ENCODE measurements at regions not wholly inside any gene's neighbourhood (a gene's known extent, or its start where the extent isn't known, plus 50 kb on each side); places are given as distances from the start of the nearest gene placed in this dataset.
"Not testable (repeated sequence)": the region's sequence is repeated elsewhere in the genome, so short reads cannot be mapped to it uniquely, and the experiment has no call there.

DNA sequence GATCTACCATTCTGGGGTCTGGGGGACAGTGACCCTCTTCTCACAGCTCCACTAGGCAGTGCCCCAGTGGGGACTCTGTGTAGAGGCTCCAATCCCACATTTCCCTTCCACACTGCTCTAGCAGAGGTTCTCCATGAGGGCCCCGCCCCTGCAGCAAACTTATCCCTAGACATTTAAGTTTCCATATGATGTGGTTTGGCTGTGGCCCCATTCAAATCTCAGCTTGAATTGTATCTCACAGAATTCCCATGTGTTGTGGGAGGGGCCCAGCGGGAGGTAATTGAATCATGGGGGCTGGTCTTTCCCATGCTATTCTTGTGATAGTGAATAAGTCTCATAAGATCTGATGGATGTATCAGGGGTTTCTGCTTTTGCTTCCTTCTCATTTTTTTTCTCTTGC lies 241.3 kb downstream of the DPY19L2 start:
- TF ChIP-seq, protein P1, sequence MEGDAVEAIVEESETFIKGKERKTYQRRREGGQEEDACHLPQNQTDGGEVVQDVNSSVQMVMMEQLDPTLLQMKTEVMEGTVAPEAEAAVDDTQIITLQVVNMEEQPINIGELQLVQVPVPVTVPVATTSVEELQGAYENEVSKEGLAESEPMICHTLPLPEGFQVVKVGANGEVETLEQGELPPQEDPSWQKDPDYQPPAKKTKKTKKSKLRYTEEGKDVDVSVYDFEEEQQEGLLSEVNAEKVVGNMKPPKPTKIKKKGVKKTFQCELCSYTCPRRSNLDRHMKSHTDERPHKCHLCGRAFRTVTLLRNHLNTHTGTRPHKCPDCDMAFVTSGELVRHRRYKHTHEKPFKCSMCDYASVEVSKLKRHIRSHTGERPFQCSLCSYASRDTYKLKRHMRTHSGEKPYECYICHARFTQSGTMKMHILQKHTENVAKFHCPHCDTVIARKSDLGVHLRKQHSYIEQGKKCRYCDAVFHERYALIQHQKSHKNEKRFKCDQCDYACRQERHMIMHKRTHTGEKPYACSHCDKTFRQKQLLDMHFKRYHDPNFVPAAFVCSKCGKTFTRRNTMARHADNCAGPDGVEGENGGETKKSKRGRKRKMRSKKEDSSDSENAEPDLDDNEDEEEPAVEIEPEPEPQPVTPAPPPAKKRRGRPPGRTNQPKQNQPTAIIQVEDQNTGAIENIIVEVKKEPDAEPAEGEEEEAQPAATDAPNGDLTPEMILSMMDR (IDR thresholded peaks at IDR 0.05) = not testable (repeated sequence)
- not testable (repeated sequence) for TF ChIP-seq POLR2A (IDR thresholded peaks at IDR 0.05)
